Gastrocnemius medialis (tissue), 4 donors: ENCODE measurements at regions not wholly inside any gene's neighbourhood (a gene's known extent, or its start where the extent isn't known, plus 50 kb on each side); places are given as distances from the start of the nearest gene placed in this dataset.

Experiments used
- ATAC-seq, 2 donors: fragments of 150-250 bp; one replicate each; pipeline ENCODE4 v1.9.1; 2016
- DNase-seq, 2 donors: peaks; one replicate each; pipeline ENCODE4 v3.0.0-alpha.2; 2019
- H3K27ac ChIP-seq, 4 donors: fragments of 200-600 bp; sonication (generic); 1 replicate in 1 of 4; 2 replicates in 3 of 4; pipeline ENCODE4 v1.5.1; 2016 to 2018; ENCODE audit warnings: mild to moderate bottlenecking in 2 of 4, moderate library complexity in 1 of 4
- H3K27me3 ChIP-seq, 3 donors: fragments of 200-600 bp; sonication (generic) in 2 of 3; 1 replicate in 1 of 3; 2 replicates in 2 of 3; pipeline versions ENCODE4 v1.5.1 to v1.6.0; 2016 to 2019; ENCODE audit warnings: mild to moderate bottlenecking in 1 of 3, moderate library complexity in 1 of 3
- H3K36me3 ChIP-seq, 2 donors: fragments of 200-600 bp; sonication (generic) in 1 of 2; one replicate each; pipeline ENCODE4 v1.5.1; 2017 to 2018
- H3K4me1 ChIP-seq, 2 donors: fragments of 200-600 bp; sonication (generic) in 1 of 2; one replicate each; pipeline ENCODE4 v1.5.1; 2016 to 2017; ENCODE audit warnings: mild to moderate bottlenecking in 2 of 2
- H3K4me3 ChIP-seq, 4 donors: fragments of 200-600 bp; sonication (generic) in 3 of 4; 1 replicate in 1 of 4; 2 replicates in 3 of 4; pipeline ENCODE4 v1.5.1; 2016 to 2019; ENCODE audit warnings: mild to moderate bottlenecking in 2 of 4
- H3K9me3 ChIP-seq, 3 donors: fragments of 200-600 bp; sonication (generic) in 2 of 3; 1 replicate in 1 of 3; 2 replicates in 2 of 3; pipeline ENCODE4 v1.5.1; 2016 to 2019
- CTCF ChIP-seq, 5 experiments: fragments of 450-650 bp in 3 of 5; fragments of 200-600 bp in 2 of 5; sonication (generic) in 2 of 5; IDR thresholded peaks in 4 of 5; conservative IDR thresholded peaks in 1 of 5; 1 replicate in 4 of 5; 2 replicates in 1 of 5; pipeline ENCODE4 v1.5.1; 2016 to 2019; ENCODE audit warnings: antibody characterized with exemption in 5 of 5, mild to moderate bottlenecking in 3 of 5, moderate library complexity in 3 of 5
- POLR2A ChIP-seq, 2 donors: fragments of 450-650 bp; IDR thresholded peaks; one replicate each; pipeline ENCODE4 v1.6.1; 2017; ENCODE audit warnings: antibody characterized with exemption in 2 of 2, mild to moderate bottlenecking in 2 of 2, moderate library complexity in 2 of 2
- in situ Hi-C, 4 donors: fragments of 200-750 bp; cut with MboI; loops; one replicate each; pipeline versions ENCODE4 v1.15.0 to v1.8.0; 2017; ENCODE audit warnings: low sequenced_read_pairs in 4 of 4
- intact Hi-C: fragments of 100-400 bp; cut with DNase I; formaldehyde crosslinking; loops from one replicate; pipeline ENCODE4 v1.15.1; 2023; ENCODE audit warnings: low total_unique reads

- Histone ChIP-seq H3K9me3 (no peaks in the 10 kb centered on the region), H3K36me3 (no peaks in the 10 kb centered on the region), H3K4me1 (no peaks in the 10 kb centered on the region), H3K27ac (no peak overlapping the region), H3K4me3 (no peak overlapping the region), H3K27me3 (no peaks in the 10 kb centered on the region)
- no peak for ATAC-seq
- DNase-seq, result no peak
- in situ Hi-C loops, result no loop called here
- intact Hi-C loops, result no loop called here
- TF ChIP-seq POLR2A (IDR thresholded peaks at IDR 0.05), result no peak
- no peak for TF ChIP-seq CTCF (IDR thresholded peaks at IDR 0.05 in 4 of 5, conservative IDR thresholded peaks at IDR 0.05 in 1 of 5)
Observed at GRCh38 chr14:84782902-84783301, 747.0 kb upstream of the FLRT2 start.

- Histone ChIP-seq H3K36me3 (no peaks in the 10 kb centered on the region), H3K4me1 (no peaks in the 10 kb centered on the region), H3K9me3 (no peaks in the 10 kb centered on the region), H3K4me3 (no peak overlapping the region), H3K27ac (no peak overlapping the region), H3K27me3 (no peaks in the 10 kb centered on the region)
- intact Hi-C loops, result no loop called here
- TF ChIP-seq POLR2A (IDR thresholded peaks at IDR 0.05) (no peak), CTCF (IDR thresholded peaks at IDR 0.05 in 4 of 5, conservative IDR thresholded peaks at IDR 0.05 in 1 of 5) (no peak)
- in situ Hi-C loops, result no loop called here
- DNase-seq (no peak), ATAC-seq (no peak)
Observed at GRCh38 chr14:84783511-84783910, 746.4 kb upstream of the FLRT2 start.

GRCh38 chr14:84785996-84786395 is 743.9 kb upstream of the FLRT2 start:
- H3K9me3 ChIP-seq, result no peaks in the 10 kb centered on the region
- no peaks in the 10 kb centered on the region for H3K36me3 ChIP-seq
- no peaks in the 10 kb centered on the region for H3K27me3 ChIP-seq
- no peak overlapping the region for H3K4me3 ChIP-seq
- no peaks in the 10 kb centered on the region for H3K4me1 ChIP-seq
- DNase-seq (no peak), ATAC-seq (no peak)
- in situ Hi-C loops, result no loop called here
- H3K27ac ChIP-seq, result no peak overlapping the region
- intact Hi-C loops, result no loop called here
- TF ChIP-seq POLR2A (IDR thresholded peaks at IDR 0.05) (no peak), CTCF (IDR thresholded peaks at IDR 0.05 in 4 of 5, conservative IDR thresholded peaks at IDR 0.05 in 1 of 5) (no peak)

GRCh38 chr14:84789012-84789411 is 740.9 kb upstream of the FLRT2 start:
- TF ChIP-seq POLR2A (IDR thresholded peaks at IDR 0.05) (no peak), CTCF (IDR thresholded peaks at IDR 0.05 in 4 of 5, conservative IDR thresholded peaks at IDR 0.05 in 1 of 5) (no peak)
- H3K27me3 ChIP-seq, result no peaks in the 10 kb centered on the region
- intact Hi-C loops, result no loop called here
- H3K4me1 ChIP-seq, result no peaks in the 10 kb centered on the region
- DNase-seq (no peak), ATAC-seq (no peak)
- H3K9me3 ChIP-seq, result no peaks in the 10 kb centered on the region
- no peak overlapping the region for H3K4me3 ChIP-seq
- in situ Hi-C loops, result no loop called here
- no peaks in the 10 kb centered on the region for H3K36me3 ChIP-seq
- H3K27ac ChIP-seq, result no peak overlapping the region

- Histone ChIP-seq H3K9me3 (no peaks in the 10 kb centered on the region), H3K4me3 (no peak overlapping the region), H3K36me3 (no peaks in the 10 kb centered on the region), H3K4me1 (no peaks in the 10 kb centered on the region), H3K27ac (no peak overlapping the region), H3K27me3 (no peaks in the 10 kb centered on the region)
- no peak for ATAC-seq
- intact Hi-C loops (no loop called here), in situ Hi-C loops (no loop called here)
- no peak for DNase-seq
- TF ChIP-seq CTCF (IDR thresholded peaks at IDR 0.05 in 4 of 5, conservative IDR thresholded peaks at IDR 0.05 in 1 of 5) (no peak), POLR2A (IDR thresholded peaks at IDR 0.05) (no peak)
Observed at GRCh38 chr14:84792722-84793410, 737.1 kb upstream of the FLRT2 start.
